ENCODE measurements at regions not wholly inside any gene's neighbourhood (a gene's known extent, or its start where the extent isn't known, plus 50 kb on each side); places are given as distances from the start of the nearest gene placed in this dataset.
"Not testable (repeated sequence)": the region's sequence is repeated elsewhere in the genome, so short reads cannot be mapped to it uniquely, and the experiment has no call there.

DNA sequence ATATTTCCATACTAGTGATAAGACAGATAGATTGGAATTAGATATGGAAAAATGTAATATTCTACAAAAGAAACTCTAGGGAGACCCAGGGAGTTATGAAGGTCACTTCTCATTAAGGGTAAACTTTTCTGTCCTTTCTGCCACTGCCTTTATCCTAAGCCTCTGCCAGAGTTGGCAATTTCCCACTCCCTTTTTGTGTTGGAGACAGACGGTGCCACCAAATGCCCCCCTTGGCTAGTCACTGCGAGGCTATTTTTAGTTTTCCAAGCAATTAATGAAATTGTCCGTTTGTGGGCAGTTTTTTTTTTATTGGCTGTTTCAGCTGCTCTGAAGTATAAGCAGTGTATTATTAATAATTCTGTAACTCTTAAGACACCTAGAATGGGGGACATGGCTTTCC is 67.6 kb upstream of the TENM4 start:
- H3K27me3 ChIP-seq (ENCODE audit: low read depth): no peaks in the 10 kb centered on the region
- H3K4me3 ChIP-seq: no peak overlapping the region
- no peaks in the 10 kb centered on the region for H3K9me3 ChIP-seq
- intact Hi-C loops (cut with DNase I): no loop called here
- DNase-seq (no peak), ATAC-seq (no peak)
- H3K36me3 ChIP-seq: no peaks in the 10 kb centered on the region
- no peaks in the 10 kb centered on the region for H3K4me1 ChIP-seq
- TF ChIP-seq, protein P1, sequence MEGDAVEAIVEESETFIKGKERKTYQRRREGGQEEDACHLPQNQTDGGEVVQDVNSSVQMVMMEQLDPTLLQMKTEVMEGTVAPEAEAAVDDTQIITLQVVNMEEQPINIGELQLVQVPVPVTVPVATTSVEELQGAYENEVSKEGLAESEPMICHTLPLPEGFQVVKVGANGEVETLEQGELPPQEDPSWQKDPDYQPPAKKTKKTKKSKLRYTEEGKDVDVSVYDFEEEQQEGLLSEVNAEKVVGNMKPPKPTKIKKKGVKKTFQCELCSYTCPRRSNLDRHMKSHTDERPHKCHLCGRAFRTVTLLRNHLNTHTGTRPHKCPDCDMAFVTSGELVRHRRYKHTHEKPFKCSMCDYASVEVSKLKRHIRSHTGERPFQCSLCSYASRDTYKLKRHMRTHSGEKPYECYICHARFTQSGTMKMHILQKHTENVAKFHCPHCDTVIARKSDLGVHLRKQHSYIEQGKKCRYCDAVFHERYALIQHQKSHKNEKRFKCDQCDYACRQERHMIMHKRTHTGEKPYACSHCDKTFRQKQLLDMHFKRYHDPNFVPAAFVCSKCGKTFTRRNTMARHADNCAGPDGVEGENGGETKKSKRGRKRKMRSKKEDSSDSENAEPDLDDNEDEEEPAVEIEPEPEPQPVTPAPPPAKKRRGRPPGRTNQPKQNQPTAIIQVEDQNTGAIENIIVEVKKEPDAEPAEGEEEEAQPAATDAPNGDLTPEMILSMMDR (IDR thresholded peaks at IDR 0.05): no peak
- no peak overlapping the region for H3K27ac ChIP-seq

DNA sequence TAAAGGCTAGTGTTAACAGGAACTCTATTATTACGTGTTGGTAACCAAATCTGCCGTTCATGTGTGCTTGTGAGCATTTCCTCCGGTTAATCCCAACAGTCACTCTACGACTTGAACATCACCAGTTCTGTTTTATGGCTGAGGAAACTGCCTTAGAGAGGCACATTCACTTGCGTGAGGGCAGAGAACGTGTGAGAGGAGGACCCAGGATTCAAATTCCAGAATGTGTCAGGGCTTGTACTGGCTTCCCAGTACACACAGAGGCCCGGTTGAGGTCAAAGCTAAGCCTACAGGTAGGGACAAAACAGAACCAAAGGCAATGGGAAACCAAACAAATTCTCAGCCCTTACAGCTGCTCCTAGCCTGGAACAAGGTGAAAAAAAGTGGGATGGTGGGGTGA is 66.9 kb upstream of the TENM4 start:
- Histone ChIP-seq H3K9me3 (no peaks in the 10 kb centered on the region), H3K36me3 (no peaks in the 10 kb centered on the region), H3K27ac (no peak overlapping the region), H3K4me1 (no peaks in the 10 kb centered on the region), H3K4me3 (no peak overlapping the region), H3K27me3 (ENCODE audit: low read depth) (no peaks in the 10 kb centered on the region)
- no peak for DNase-seq
- intact Hi-C loops (cut with DNase I): no loop called here
- no peak for ATAC-seq
- TF ChIP-seq, protein P1 (IDR thresholded peaks at IDR 0.05): no peak

DNA sequence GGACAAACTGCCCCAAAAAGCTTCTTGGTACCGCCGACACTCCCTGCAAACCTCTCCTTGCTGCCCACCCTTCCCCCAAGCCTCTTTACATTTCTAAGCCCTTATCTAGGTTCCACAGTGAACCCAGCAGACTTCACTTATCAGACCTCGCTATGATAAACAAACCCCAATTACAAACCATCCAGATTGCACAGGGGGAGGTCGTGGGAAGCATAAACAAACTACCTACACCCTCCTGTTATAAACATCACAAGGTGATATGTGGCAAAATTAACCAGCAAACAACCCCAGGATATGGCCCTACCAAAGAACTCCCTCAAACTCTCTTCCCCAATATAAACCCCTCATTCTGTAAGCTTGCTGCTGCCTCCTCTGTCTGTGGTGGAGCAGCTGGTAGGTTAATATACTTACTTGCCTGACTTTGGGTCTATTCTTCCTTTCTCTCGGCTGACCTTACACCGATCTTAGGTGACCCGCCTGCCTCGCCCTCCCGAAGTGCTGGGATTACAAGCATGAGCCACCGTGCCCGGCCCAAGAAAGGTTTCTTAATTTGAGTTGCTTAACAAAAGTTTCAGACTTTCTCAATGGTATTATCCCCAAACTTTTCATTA is 66.0 kb upstream of the TENM4 start:
- Histone ChIP-seq H3K9me3 (no peaks in the 10 kb centered on the region), H3K36me3 (no peaks in the 10 kb centered on the region), H3K4me3 (no peak overlapping the region), H3K27ac (no peak overlapping the region), H3K27me3 (ENCODE audit: low read depth) (no peaks in the 10 kb centered on the region), H3K4me1 (no peaks in the 10 kb centered on the region)
- TF ChIP-seq, protein P1 (IDR thresholded peaks at IDR 0.05): no peak
- DNase-seq (no peak), ATAC-seq (no peak)
- intact Hi-C loops (cut with DNase I): no loop called here

DNA sequence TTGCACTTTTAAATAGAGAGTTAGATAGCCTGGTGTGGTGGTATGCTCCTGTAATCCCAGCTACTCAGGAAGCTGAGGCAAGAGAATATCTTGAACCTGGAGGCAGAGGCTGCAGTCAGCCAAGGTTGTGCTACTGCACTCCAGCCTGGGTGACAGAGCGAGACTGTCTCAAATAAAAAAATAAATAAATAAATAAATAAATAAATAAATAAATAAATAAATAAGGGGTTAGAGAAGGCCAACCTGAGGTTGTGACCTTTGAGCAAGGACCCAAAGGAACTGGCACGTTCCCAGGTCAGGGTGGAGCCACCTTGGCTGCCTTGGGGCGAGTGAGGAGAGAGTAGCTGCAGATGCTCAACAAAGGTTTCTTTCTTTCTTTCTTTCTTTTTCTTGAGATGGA is 65.3 kb upstream of the TENM4 start:
- Histone ChIP-seq H3K9me3 (no peaks in the 10 kb centered on the region), H3K4me1 (no peaks in the 10 kb centered on the region), H3K27ac (no peak overlapping the region), H3K36me3 (no peaks in the 10 kb centered on the region), H3K27me3 (ENCODE audit: low read depth) (no peaks in the 10 kb centered on the region), H3K4me3 (no peak overlapping the region)
- TF ChIP-seq, protein P1 (IDR thresholded peaks at IDR 0.05): no peak
- ATAC-seq: no peak
- no peak for DNase-seq
- intact Hi-C loops (cut with DNase I): no loop called here

DNA sequence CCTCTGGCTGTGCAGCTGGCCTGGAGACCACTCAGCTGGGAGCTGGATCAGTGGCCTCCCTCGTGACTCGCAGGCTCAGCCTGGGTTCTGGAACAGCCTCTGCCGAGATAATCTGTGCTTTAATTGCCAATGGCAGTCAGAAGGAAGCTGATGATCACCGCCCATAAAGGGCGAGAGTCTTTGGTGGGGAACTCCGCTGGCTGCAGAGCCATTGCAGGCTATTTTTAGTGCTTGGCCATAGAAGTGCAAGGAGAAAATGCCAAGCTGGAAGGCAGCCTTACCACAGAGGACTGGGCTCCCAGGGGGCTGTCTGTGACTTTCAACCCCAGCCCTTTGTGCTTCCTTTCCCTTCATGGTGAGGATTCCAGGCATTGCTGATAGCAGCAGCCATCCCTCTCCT is 62.2 kb upstream of the TENM4 start:
- Histone ChIP-seq H3K27ac (no peak overlapping the region), H3K27me3 (ENCODE audit: low read depth) (no peaks in the 10 kb centered on the region), H3K9me3 (no peaks in the 10 kb centered on the region), H3K4me1 (no peaks in the 10 kb centered on the region), H3K4me3 (no peak overlapping the region), H3K36me3 (no peaks in the 10 kb centered on the region)
- intact Hi-C loops (cut with DNase I): no loop called here
- DNase-seq (no peak), ATAC-seq (peak in 1 of 2 donors; percentile 46)
- TF ChIP-seq, protein P1 (IDR thresholded peaks at IDR 0.05): no peak

DNA sequence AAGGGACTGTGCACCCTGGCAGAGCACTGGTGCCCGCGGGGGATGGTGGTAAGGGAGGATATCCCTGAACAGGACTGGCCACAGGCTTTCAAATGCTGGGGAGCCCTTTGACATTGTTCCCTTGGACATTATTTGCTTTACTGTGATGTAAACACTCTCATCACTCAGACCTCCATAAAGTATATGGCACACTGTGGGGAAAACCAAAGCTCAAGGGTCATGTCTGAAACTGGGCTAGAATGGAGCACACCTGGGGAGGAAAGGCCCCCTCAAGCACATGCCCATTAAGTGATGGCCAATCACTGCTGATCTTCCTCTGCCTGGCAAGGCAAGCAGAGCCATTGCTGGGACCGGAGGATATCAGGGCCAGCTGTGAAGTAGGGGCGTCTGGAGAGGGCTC is 60.9 kb upstream of the TENM4 start:
- no peaks in the 10 kb centered on the region for H3K36me3 ChIP-seq
- DNase-seq: no peak
- ATAC-seq: no peak
- H3K4me1 ChIP-seq: no peaks in the 10 kb centered on the region
- TF ChIP-seq, protein P1 (IDR thresholded peaks at IDR 0.05): no peak
- H3K4me3 ChIP-seq: no peak overlapping the region
- H3K27ac ChIP-seq: no peak overlapping the region
- intact Hi-C loops (cut with DNase I): no loop called here
- H3K9me3 ChIP-seq: no peaks in the 10 kb centered on the region
- no peaks in the 10 kb centered on the region for H3K27me3 ChIP-seq (ENCODE audit: low read depth)

DNA sequence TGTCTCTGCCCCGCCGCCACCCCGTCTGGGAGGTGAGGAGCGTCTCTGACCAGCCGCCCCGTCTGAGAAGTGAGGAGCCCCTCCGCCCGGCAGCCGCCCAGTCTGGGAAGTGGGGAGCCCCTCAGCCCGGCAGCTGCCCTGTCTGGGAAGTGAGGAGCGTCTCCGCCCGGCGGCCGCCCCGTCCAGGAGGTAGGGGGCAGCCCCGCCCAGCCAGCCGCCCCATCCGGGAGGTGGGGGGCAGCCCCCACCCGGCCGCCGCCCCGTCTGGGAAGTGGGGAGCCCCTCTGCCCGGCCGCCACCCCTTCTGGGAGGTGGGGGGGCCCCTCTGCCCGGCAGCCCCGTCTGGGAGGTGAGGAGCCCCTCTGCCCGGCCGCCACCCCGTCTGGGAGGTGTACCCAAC is 59.1 kb upstream of the TENM4 start:
- H3K4me1 ChIP-seq; H3K27me3 ChIP-seq (ENCODE audit: low read depth); ATAC-seq; H3K9me3 ChIP-seq; H3K27ac ChIP-seq; DNase-seq; H3K4me3 ChIP-seq; H3K36me3 ChIP-seq; intact Hi-C loops (cut with DNase I): not testable (repeated sequence)

All from lower lobe of right lung (tissue), 2 donors.